B cell (primary cell): ENCODE measurements at regions not wholly inside any gene's neighbourhood (a gene's known extent, or its start where the extent isn't known, plus 50 kb on each side); places are given as distances from the start of the nearest gene placed in this dataset.
A peak's percentile ranks its signal among the peaks of the same experiment; 100 is the strongest.
"Not testable (repeated sequence)": the region's sequence is repeated elsewhere in the genome, so short reads cannot be mapped to it uniquely, and the experiment has no call there.

Experiments
- ATAC-seq: fragments of 200-7000 bp; cut with Tn5 transposase; one replicate; pipeline ENCODE4 v1.10.0; 2021; ENCODE audit warnings: low read depth, mild to moderate bottlenecking, moderate number of reproducible peaks, moderate library complexity
- CTCF ChIA-PET: fragments of 350-600 bp; sonication (Branson Sonifier 250); formaldehyde crosslinking; loops from one replicate; lab custom pipeline; 2021; ENCODE audit warnings: antibody characterized with exemption, inconsistent platforms; lab: Charles Lee
- POLR2A ChIA-PET: fragments of 350-600 bp; sonication (Branson Sonifier 250); formaldehyde crosslinking; loops from one replicate; lab custom pipeline; 2021; ENCODE audit warnings: antibody characterized with exemption; lab: Charles Lee
- DNase-seq: peaks from one replicate; pipeline ENCODE4 v3.0.0; 2013
- H2AFZ ChIP-seq: 2 replicates; pipeline ENCODE4 v1.6.1; 2012; ENCODE audit warnings: mild to moderate bottlenecking, low read depth, low read length; ENCODE audit not compliant: insufficient read depth, poor library complexity, severe bottlenecking
- H3K27ac ChIP-seq, 2 donors: 1 replicate in 1 of 2; 2 replicates in 1 of 2; pipeline ENCODE4 v1.5.1; 2012 to 2013; ENCODE audit warnings: low read length in 2 of 2, mild to moderate bottlenecking in 2 of 2, moderate library complexity in 1 of 2
- H3K27me3 ChIP-seq, 4 experiments: fragments of 200-600 bp in 1 of 4; sonication (generic) in 1 of 4; replicated peaks in 1 of 4; 1 replicate in 2 of 4; 2 replicates in 2 of 4; pipeline versions ENCODE4 v1.6.1 to v1.7.0; 2013 to 2016; ENCODE audit warnings: low read length in 3 of 4, mild to moderate bottlenecking in 2 of 4, mixed read lengths in 1 of 4, moderate library complexity in 1 of 4; ENCODE audit not compliant: insufficient read depth in 4 of 4, control insufficient read depth in 3 of 4; ENCODE audit errors: control extremely low read depth in 1 of 4
- H3K36me3 ChIP-seq, 2 experiments: replicated peaks in 1 of 2; 1 replicate in 1 of 2; 2 replicates in 1 of 2; pipeline versions ENCODE4 v1.6.1 to v1.7.1; 2013; ENCODE audit warnings: low read length in 1 of 2; ENCODE audit not compliant: insufficient read depth in 2 of 2, control insufficient read depth in 1 of 2; ENCODE audit errors: control extremely low read depth in 1 of 2, extremely low read depth in 1 of 2
- H3K4me1 ChIP-seq, 2 donors: fragments of 200-600 bp in 1 of 2; sonication (generic) in 1 of 2; 1 replicate in 1 of 2; 2 replicates in 1 of 2; pipeline versions ENCODE4 v1.5.1 to v1.6.1; 2013 to 2017; ENCODE audit warnings: low read length in 2 of 2; ENCODE audit not compliant: control insufficient read depth in 2 of 2, insufficient read depth in 2 of 2
- H3K4me2 ChIP-seq: replicated peaks from 2 replicates; pipeline ENCODE3; 2012; ENCODE audit warnings: mild to moderate bottlenecking, low read depth, low read length; ENCODE audit not compliant: poor library complexity, severe bottlenecking
- H3K4me3 ChIP-seq, 5 experiments: fragments of 200-600 bp in 1 of 5; sonication (generic) in 1 of 5; 1 replicate in 3 of 5; 2 replicates in 2 of 5; pipeline versions ENCODE4 v1.5.1 to v1.7.0; 2011 to 2016; ENCODE audit warnings: low read length in 4 of 5, mild to moderate bottlenecking in 4 of 5, low read depth in 2 of 5, control low read depth in 1 of 5, moderate library complexity in 1 of 5; ENCODE audit not compliant: insufficient read depth in 1 of 5; ENCODE audit errors: control extremely low read depth in 1 of 5, extremely low read depth in 1 of 5
- H3K79me2 ChIP-seq: fragments of 200-600 bp; sonication (generic); one replicate; pipeline ENCODE4 v1.6.0; 2016; ENCODE audit warnings: low read length; ENCODE audit not compliant: control insufficient read depth, insufficient read depth
- H3K9ac ChIP-seq: fragments of 200-600 bp; sonication (generic); 2 replicates; pipeline ENCODE4 v1.6.1; 2017; ENCODE audit warnings: mild to moderate bottlenecking, low read length, moderate library complexity
- H3K9me3 ChIP-seq, 3 donors: one replicate each; pipeline versions ENCODE4 v1.6.1 to v1.7.1; 2013; ENCODE audit warnings: low read length in 2 of 3; ENCODE audit not compliant: control insufficient read depth in 2 of 3, insufficient read depth in 1 of 3; ENCODE audit errors: control extremely low read depth in 1 of 3
- H4K20me1 ChIP-seq: 2 replicates; pipeline ENCODE4 v1.6.0; 2012; ENCODE audit warnings: mild to moderate bottlenecking, low read length; ENCODE audit not compliant: insufficient read depth, control insufficient read depth, poor library complexity, severe bottlenecking
- H3K27ac Mint-ChIP-seq: one replicate; pipeline ENCODE4 v1.8.0; 2021; ENCODE audit warnings: mixed read lengths
- H3K27me3 Mint-ChIP-seq: one replicate; pipeline ENCODE4 v1.8.0; 2021; ENCODE audit warnings: mixed read lengths
- H3K4me1 Mint-ChIP-seq: one replicate; pipeline ENCODE4 v1.8.0; 2021; ENCODE audit warnings: mixed read lengths
- H3K4me3 Mint-ChIP-seq: one replicate; pipeline ENCODE4 v1.8.0; 2021; ENCODE audit warnings: mixed read lengths
- H3K9me3 Mint-ChIP-seq: one replicate; pipeline ENCODE4 v1.8.0; 2022; ENCODE audit warnings: mixed read lengths; ENCODE audit not compliant: insufficient read depth
- CTCF ChIP-seq: fragments of 200-600 bp; IDR thresholded peaks from one replicate; pipeline ENCODE4 v1.8.0; 2022; ENCODE audit warnings: antibody characterized with exemption, mild to moderate bottlenecking
- EZH2 ChIP-seq: IDR thresholded peaks from 2 replicates; pipeline ENCODE4 v1.6.1; 2012; ENCODE audit warnings: borderline replicate concordance, low read depth, mild to moderate bottlenecking, moderate library complexity, low read length; ENCODE audit not compliant: insufficient read depth, poor library complexity, severe bottlenecking
- WGBS: methylation state at CpG from one replicate; pipeline ENCODE4 v1.1.5; 2013; ENCODE audit warnings: missing lambda C conversion rate; ENCODE audit not compliant: insufficient coverage; 5-methylcytosine and 5-hydroxymethylcytosine counted together
- intact Hi-C: fragments of 100-400 bp; cut with micrococcal nuclease; formaldehyde crosslinking; loops from one replicate; pipeline ENCODE4 v1.10.0; 2022

GRCh38 chr18:10604182-10604581, 78.4 kb downstream of the NAPG start:
- Mint-ChIP-seq H3K9me3 (peaks cover 8% of the 10 kb centered on the region), H3K27me3 (no peaks in the 10 kb centered on the region), H3K4me1 (peaks cover 6% of the 10 kb centered on the region), H3K4me3 (no peak overlapping the region), H3K27ac (no peak overlapping the region)
- H3K9me3 ChIP-seq, result peaks cover 0 to 24% (median 0%) of the 10 kb centered on the region in 3 donors
- H3K4me1 ChIP-seq, result no peaks in the 10 kb centered on the region
- no peak overlapping the region for H3K4me2 ChIP-seq
- no peak for DNase-seq
- no peak overlapping the region for H3K9ac ChIP-seq
- no peak for TF ChIP-seq CTCF
- no peak for TF ChIP-seq EZH2
- ChIA-PET CTCF (no interaction called here), POLR2A (no interaction called here)
- H3K27ac ChIP-seq, result no peak overlapping the region
- no peak overlapping the region for H3K4me3 ChIP-seq
- no peaks in the 10 kb centered on the region for H3K79me2 ChIP-seq
- no peak for ATAC-seq
- H3K27me3 ChIP-seq, result no peaks in the 10 kb centered on the region
- H2AFZ ChIP-seq, result no peak overlapping the region
- H4K20me1 ChIP-seq, result no peaks in the 10 kb centered on the region
- no CpG with 5 or more reads among the region's 5 CpGs for WGBS
- intact Hi-C loops, result no loop called here
- no peaks in the 10 kb centered on the region for H3K36me3 ChIP-seq

GRCh38 chr18:10606881-10607280, 81.1 kb downstream of the NAPG start:
- H3K27me3 ChIP-seq, H3K27me3 Mint-ChIP-seq, H3K27ac Mint-ChIP-seq, H3K4me1 ChIP-seq, H3K4me3 ChIP-seq, H3K9me3 Mint-ChIP-seq, ATAC-seq, H4K20me1 ChIP-seq, H3K36me3 ChIP-seq, H2AFZ ChIP-seq, H3K27ac ChIP-seq, DNase-seq, H3K9ac ChIP-seq, H3K4me2 ChIP-seq, H3K4me1 Mint-ChIP-seq, intact Hi-C loops, POLR2A ChIA-PET, CTCF ChIA-PET, H3K79me2 ChIP-seq, H3K4me3 Mint-ChIP-seq: not testable (repeated sequence)
- H3K9me3 ChIP-seq, result peaks cover 0 to 24% (median 0%) of the 10 kb centered on the region in 3 donors
- WGBS, result no CpG with 5 or more reads among the region's 5 CpGs

GRCh38 chr18:10607332-10608248, 81.8 kb downstream of the NAPG start:
- H3K79me2 ChIP-seq, H3K9me3 Mint-ChIP-seq, H3K27ac ChIP-seq, POLR2A ChIA-PET, H4K20me1 ChIP-seq, H3K9ac ChIP-seq, H3K27me3 ChIP-seq, H3K4me2 ChIP-seq, DNase-seq, CTCF ChIA-PET, H3K27ac Mint-ChIP-seq, H3K4me3 ChIP-seq, H3K36me3 ChIP-seq, H3K4me1 ChIP-seq, intact Hi-C loops, H2AFZ ChIP-seq, H3K27me3 Mint-ChIP-seq, H3K4me3 Mint-ChIP-seq, H3K4me1 Mint-ChIP-seq: not testable (repeated sequence)
- WGBS, result no CpG with 5 or more reads among the region's 38 CpGs
- peaks cover 0 to 23% (median 0%) of the 10 kb centered on the region in 3 donors for H3K9me3 ChIP-seq
- ATAC-seq, result peak; percentile 33
